Peyer's patch (tissue), 4 donors: ENCODE measurements at regions not wholly inside any gene's neighbourhood (a gene's known extent, or its start where the extent isn't known, plus 50 kb on each side); places are given as distances from the start of the nearest gene placed in this dataset.

Source experiments
- CTCF ChIP-seq, 6 experiments: fragments of 450-650 bp in 4 of 6; fragments of 200-600 bp in 2 of 6; sonication (generic) in 1 of 6; IDR thresholded peaks; one replicate each; pipeline ENCODE4 v1.5.1; 2017 to 2019; ENCODE audit warnings: antibody characterized with exemption in 6 of 6, mild to moderate bottlenecking in 3 of 6, moderate library complexity in 1 of 6
- POLR2A ChIP-seq, 2 donors: fragments of 450-650 bp; IDR thresholded peaks; one replicate each; pipeline ENCODE4 v1.5.1; 2017; ENCODE audit warnings: antibody characterized with exemption in 2 of 2, mild to moderate bottlenecking in 2 of 2, moderate library complexity in 2 of 2

DNA sequence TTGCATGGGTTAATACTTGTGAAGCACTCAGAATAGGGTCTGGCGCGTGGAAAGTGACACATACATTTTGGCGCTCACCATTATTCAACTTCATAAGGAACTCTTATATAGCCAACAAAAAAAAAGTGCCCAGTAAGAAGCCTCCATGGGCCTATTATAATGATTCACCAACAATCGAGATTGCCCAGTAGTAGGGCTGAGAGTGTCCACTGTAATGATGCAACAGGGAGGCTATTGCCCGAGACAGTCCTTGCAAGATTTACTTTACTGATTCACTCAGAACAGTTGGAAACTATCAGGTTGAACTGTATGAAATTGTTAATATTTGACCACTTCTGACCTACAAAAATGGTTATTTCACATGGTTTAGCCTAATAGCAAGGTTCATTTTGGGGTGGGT, 86.0 kb downstream of the PJA1 start:
- no peak for TF ChIP-seq CTCF (IDR thresholded peaks at IDR 0.05)
- TF ChIP-seq POLR2A (IDR thresholded peaks at IDR 0.05): no peak
